ENCODE measurements at regions not wholly inside any gene's neighbourhood (a gene's known extent, or its start where the extent isn't known, plus 50 kb on each side); places are given as distances from the start of the nearest gene placed in this dataset.

DNA sequence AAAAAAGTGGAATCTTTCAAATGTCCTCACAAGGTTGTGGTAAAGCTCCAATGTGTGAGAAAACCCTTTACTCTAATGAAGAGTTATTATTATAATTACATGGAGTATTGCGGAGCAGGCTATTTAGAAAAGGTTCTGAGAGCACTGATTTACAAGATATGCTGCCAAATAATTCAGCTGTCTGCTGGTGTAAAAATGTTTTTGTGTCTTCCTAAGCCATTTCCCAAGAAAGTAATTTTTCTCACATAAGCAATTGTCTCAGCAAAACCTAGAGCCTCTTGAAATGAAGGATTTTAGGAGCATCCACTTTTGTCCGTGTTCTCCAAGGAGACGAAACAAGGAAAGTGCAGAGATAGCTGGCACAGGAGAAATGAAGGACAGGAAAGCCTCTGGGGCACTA, 229.6 kb upstream of the STARD13 start:
- Histone ChIP-seq H3K27me3 (ENCODE audit: insufficient read depth, low read length) (no peaks in the 10 kb centered on the region), H3K36me3 (ENCODE audit: insufficient read depth, low read length) (no peaks in the 10 kb centered on the region), H3K27ac (ENCODE audit: low read depth, low read length) (no peak overlapping the region), H3K4me3 (ENCODE audit: insufficient read depth, low read depth, low read length) (no peak overlapping the region), H3K9me3 (ENCODE audit: insufficient read depth, low read depth, low read length) (no peaks in the 10 kb centered on the region), H4K20me1 (ENCODE audit: insufficient read depth, low read length) (no peaks in the 10 kb centered on the region), H3K4me2 (ENCODE audit: low read length) (no peak overlapping the region), H3K9ac (ENCODE audit: low read length) (no peak overlapping the region), H2AFZ (ENCODE audit: low read depth, low read length) (no peak overlapping the region), H3K4me1 (ENCODE audit: insufficient read depth, low read length) (peaks cover 8% of the 10 kb centered on the region), H3K79me2 (ENCODE audit: insufficient read depth, low read length) (no peaks in the 10 kb centered on the region)
- Mint-ChIP-seq H3K9me3 (ENCODE audit: unreplicated experiment) (no peaks in the 10 kb centered on the region), H3K4me3 (ENCODE audit: unreplicated experiment) (no peak overlapping the region), H3K27ac (ENCODE audit: unreplicated experiment) (no peak overlapping the region), H3K4me1 (ENCODE audit: low read depth, unreplicated experiment) (peaks cover 16% of the 10 kb centered on the region), H3K36me3 (ENCODE audit: low read depth, unreplicated experiment) (peaks cover 2% of the 10 kb centered on the region), H3K27me3 (ENCODE audit: low read depth, unreplicated experiment) (no peaks in the 10 kb centered on the region)
- FAIRE-seq, result no peak
- TF ChIP-seq, protein P1, sequence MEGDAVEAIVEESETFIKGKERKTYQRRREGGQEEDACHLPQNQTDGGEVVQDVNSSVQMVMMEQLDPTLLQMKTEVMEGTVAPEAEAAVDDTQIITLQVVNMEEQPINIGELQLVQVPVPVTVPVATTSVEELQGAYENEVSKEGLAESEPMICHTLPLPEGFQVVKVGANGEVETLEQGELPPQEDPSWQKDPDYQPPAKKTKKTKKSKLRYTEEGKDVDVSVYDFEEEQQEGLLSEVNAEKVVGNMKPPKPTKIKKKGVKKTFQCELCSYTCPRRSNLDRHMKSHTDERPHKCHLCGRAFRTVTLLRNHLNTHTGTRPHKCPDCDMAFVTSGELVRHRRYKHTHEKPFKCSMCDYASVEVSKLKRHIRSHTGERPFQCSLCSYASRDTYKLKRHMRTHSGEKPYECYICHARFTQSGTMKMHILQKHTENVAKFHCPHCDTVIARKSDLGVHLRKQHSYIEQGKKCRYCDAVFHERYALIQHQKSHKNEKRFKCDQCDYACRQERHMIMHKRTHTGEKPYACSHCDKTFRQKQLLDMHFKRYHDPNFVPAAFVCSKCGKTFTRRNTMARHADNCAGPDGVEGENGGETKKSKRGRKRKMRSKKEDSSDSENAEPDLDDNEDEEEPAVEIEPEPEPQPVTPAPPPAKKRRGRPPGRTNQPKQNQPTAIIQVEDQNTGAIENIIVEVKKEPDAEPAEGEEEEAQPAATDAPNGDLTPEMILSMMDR (IDR thresholded peaks at IDR 0.05; ENCODE audit: insufficient read depth, low read depth, low read length), result no peak
- TF ChIP-seq EZH2 (IDR thresholded peaks at IDR 0.05; ENCODE audit: insufficient read depth, low read length), result no peak
- no peak for DNase-seq (ENCODE audit: low read depth)

DNA sequence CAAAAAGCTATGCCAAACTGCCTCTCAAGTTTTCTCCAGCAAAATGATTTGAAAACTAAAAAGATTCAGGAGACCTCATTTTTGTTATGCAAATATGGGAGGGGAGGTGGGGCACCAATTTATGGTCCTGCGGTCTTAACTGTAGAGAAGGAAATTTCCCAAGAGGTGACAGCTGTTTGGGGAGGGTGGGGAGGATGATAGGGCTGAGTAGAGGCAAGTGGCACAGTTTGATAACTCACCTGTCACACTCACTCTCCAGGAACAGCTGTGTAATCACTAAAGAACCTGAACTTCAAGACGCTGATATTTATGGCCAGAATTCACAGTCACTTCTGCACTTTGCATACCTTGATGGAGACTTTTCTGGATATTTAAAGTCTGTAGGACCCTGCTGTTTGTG, 232.9 kb upstream of the STARD13 start:
- H3K4me1 ChIP-seq (ENCODE audit: insufficient read depth, low read length), result peaks cover 17% of the 10 kb centered on the region
- H3K79me2 ChIP-seq (ENCODE audit: insufficient read depth, low read length), result no peaks in the 10 kb centered on the region
- Mint-ChIP-seq H3K4me3 (ENCODE audit: unreplicated experiment) (no peak overlapping the region), H3K27me3 (ENCODE audit: low read depth, unreplicated experiment) (no peaks in the 10 kb centered on the region), H3K4me1 (ENCODE audit: low read depth, unreplicated experiment) (peaks cover 28% of the 10 kb centered on the region), H3K9me3 (ENCODE audit: unreplicated experiment) (no peaks in the 10 kb centered on the region), H3K36me3 (ENCODE audit: low read depth, unreplicated experiment) (peaks cover 2% of the 10 kb centered on the region), H3K27ac (ENCODE audit: unreplicated experiment) (peak overlapping the region; percentile 13)
- DNase-seq (ENCODE audit: low read depth), result no peak
- no peak for TF ChIP-seq EZH2 (IDR thresholded peaks at IDR 0.05; ENCODE audit: insufficient read depth, low read length)
- TF ChIP-seq, protein P1 (IDR thresholded peaks at IDR 0.05; ENCODE audit: insufficient read depth, low read depth, low read length), result no peak
- no peaks in the 10 kb centered on the region for H3K27me3 ChIP-seq (ENCODE audit: insufficient read depth, low read length)
- no peak overlapping the region for H3K9ac ChIP-seq (ENCODE audit: low read length)
- no peak overlapping the region for H3K27ac ChIP-seq (ENCODE audit: low read depth, low read length)
- no peaks in the 10 kb centered on the region for H3K36me3 ChIP-seq (ENCODE audit: insufficient read depth, low read length)
- H2AFZ ChIP-seq (ENCODE audit: low read depth, low read length), result no peak overlapping the region
- FAIRE-seq, result no peak
- no peaks in the 10 kb centered on the region for H3K9me3 ChIP-seq (ENCODE audit: insufficient read depth, low read depth, low read length)
- H3K4me2 ChIP-seq (ENCODE audit: low read length), result no peak overlapping the region
- H3K4me3 ChIP-seq (ENCODE audit: insufficient read depth, low read depth, low read length), result no peak overlapping the region
- no peaks in the 10 kb centered on the region for H4K20me1 ChIP-seq (ENCODE audit: insufficient read depth, low read length)

DNA sequence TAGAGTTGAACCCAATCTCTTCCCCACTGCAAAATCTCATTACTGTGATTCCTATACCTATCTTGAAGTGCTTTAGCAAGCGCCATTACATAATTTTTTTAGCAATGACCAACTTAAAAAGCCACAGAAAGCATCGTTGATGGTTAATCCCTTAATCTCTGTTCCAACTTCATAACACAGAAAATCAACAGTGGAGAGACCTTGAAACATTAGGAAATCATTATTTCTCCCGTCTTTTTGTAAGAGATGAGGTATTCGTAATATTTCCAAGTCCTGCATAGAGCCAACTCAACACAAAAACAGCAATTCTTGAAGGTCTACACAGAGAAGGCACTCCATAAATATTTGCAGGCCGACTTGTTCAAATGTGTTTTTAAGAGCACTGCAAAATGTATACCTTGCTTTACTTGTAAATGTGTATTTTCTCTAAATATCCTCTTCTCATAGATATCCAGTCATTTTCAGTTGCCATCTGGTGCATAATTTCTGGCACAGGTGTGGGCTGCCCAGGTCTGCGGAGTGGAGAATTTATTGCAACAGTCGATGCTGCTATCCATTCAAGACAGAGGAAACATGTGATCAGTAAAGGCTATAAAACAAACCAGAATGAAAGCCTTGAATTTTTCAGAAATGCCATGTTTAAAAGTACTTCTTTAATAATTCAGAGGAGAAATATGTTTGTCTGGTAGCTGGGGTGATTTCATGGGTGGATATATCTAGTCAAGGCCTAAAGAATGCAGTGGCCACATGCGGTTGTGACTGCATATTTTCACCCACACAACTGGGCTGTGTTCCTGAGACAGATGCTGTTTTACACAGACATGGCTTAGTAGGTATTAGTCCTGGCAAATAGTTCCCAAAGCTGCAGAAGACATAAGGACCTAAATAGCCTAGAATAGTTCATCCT, 234.3 kb upstream of the STARD13 start:
- peak overlapping the region; percentile 56 for H3K4me2 ChIP-seq (ENCODE audit: low read length)
- H2AFZ ChIP-seq (ENCODE audit: low read depth, low read length), result no peak overlapping the region
- Mint-ChIP-seq H3K9me3 (ENCODE audit: unreplicated experiment) (no peaks in the 10 kb centered on the region), H3K27ac (ENCODE audit: unreplicated experiment) (peak overlapping the region; percentile 99), H3K4me3 (ENCODE audit: unreplicated experiment) (no peak overlapping the region), H3K36me3 (ENCODE audit: low read depth, unreplicated experiment) (peaks cover 2% of the 10 kb centered on the region), H3K4me1 (ENCODE audit: low read depth, unreplicated experiment) (peaks cover 27% of the 10 kb centered on the region), H3K27me3 (ENCODE audit: low read depth, unreplicated experiment) (no peaks in the 10 kb centered on the region)
- H3K27ac ChIP-seq (ENCODE audit: low read depth, low read length), result peak overlapping the region; percentile 77
- TF ChIP-seq EZH2 (IDR thresholded peaks at IDR 0.05; ENCODE audit: insufficient read depth, low read length), result no peak
- TF ChIP-seq, protein P1 (IDR thresholded peaks at IDR 0.05; ENCODE audit: insufficient read depth, low read depth, low read length), result no peak
- peak overlapping the region; percentile 53 for H3K9ac ChIP-seq (ENCODE audit: low read length)
- no peak overlapping the region for H3K4me3 ChIP-seq (ENCODE audit: insufficient read depth, low read depth, low read length)
- DNase-seq (ENCODE audit: low read depth), result peak; percentile 98
- H3K9me3 ChIP-seq (ENCODE audit: insufficient read depth, low read depth, low read length), result no peaks in the 10 kb centered on the region
- H3K4me1 ChIP-seq (ENCODE audit: insufficient read depth, low read length), result peaks cover 20% of the 10 kb centered on the region
- H3K27me3 ChIP-seq (ENCODE audit: insufficient read depth, low read length), result no peaks in the 10 kb centered on the region
- H4K20me1 ChIP-seq (ENCODE audit: insufficient read depth, low read length), result no peaks in the 10 kb centered on the region
- FAIRE-seq, result peak; percentile 86
- no peaks in the 10 kb centered on the region for H3K36me3 ChIP-seq (ENCODE audit: insufficient read depth, low read length)
- no peaks in the 10 kb centered on the region for H3K79me2 ChIP-seq (ENCODE audit: insufficient read depth, low read length)
